PC-9 (cell line): ENCODE measurements at regions not wholly inside any gene's neighbourhood (a gene's known extent, or its start where the extent isn't known, plus 50 kb on each side); places are given as distances from the start of the nearest gene placed in this dataset.

ENCODE experiments used
- CTCF ChIP-seq: fragments of 200-600 bp; sonication (generic); conservative IDR thresholded peaks from 2 replicates; pipeline ENCODE4 v1.6.1; 2017; ENCODE audit warnings: mixed run types, antibody characterized with exemption, mild to moderate bottlenecking, moderate library complexity
- EZH2 ChIP-seq: fragments of 200-600 bp; sonication (generic); IDR thresholded peaks from 2 replicates; pipeline ENCODE4 v1.8.0; 2017; ENCODE audit warnings: antibody characterized with exemption, low read depth

- TF ChIP-seq CTCF (no peak), EZH2 (no peak)
These were observed 257.2 kb downstream of the PDHA2 start for GRCh38 chr4:96097040-96097607.
